Islet precursor cell (in vitro differentiated cells): ENCODE measurements at regions not wholly inside any gene's neighbourhood (a gene's known extent, or its start where the extent isn't known, plus 50 kb on each side); places are given as distances from the start of the nearest gene placed in this dataset.

Experiments used
- DNase-seq: peaks from one replicate; pipeline ENCODE4 v3.0.0-alpha.2; 2018

GRCh38 chr7:142353147-142354060 lies 95.5 kb upstream of the PRSS58 start:
- no peak for DNase-seq

GRCh38 chr7:142352543-142352942 lies 94.7 kb upstream of the PRSS58 start:
- DNase-seq, result no peak

- no peak for DNase-seq
Measured at GRCh38 chr7:142351145-142351544, 93.3 kb upstream of the PRSS58 start.

- no peak for DNase-seq
Measured at GRCh38 chr7:142349670-142350405, 92.0 kb upstream of the PRSS58 start.

DNA sequence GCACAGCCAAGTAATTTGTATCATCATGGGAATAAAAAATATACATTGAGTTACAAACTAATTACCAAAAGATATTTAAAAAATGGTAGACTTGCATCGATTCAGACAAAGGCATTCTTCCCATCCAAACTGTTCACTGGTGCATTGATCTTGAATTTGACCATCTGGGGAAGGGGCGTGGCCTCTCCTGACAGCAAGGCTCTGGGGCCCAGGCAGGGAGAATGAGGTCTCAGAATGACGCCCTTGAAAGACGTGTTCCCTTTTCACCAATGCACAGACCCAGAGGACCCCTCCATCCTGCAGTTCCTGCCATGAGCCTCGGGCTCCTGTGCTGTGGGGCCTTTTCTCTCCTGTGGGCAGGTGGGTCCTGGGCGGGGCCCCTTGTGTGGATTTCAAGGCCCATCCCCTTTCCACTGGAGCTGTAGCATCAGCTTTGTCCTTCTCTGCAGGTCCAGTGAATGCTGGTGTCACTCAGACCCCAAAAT lies 91.1 kb upstream of the PRSS58 start:
- DNase-seq, result no peak

GRCh38 chr7:142348100-142348499 lies 90.2 kb upstream of the PRSS58 start:
- DNase-seq, result no peak

DNA sequence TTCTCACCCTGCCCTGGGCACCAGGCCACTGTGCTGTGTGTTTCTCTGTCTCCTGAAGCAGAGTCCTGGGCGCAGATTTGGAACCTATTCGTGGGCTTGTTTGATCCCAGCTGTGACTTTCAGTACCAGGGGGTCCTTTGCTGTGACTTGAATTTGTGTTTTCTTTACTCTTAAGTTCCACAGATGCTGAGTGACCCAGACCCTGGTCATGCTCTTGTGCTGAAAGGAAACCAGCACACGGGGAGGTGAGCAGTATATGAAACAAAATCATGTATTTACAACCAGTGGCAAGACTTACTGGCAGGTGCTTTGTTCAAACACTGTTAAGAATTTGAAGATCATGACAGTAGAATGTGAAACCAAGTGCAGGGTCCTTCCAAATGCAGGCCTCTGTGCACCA lies 89.2 kb upstream of the PRSS58 start:
- DNase-seq, result no peak

DNA sequence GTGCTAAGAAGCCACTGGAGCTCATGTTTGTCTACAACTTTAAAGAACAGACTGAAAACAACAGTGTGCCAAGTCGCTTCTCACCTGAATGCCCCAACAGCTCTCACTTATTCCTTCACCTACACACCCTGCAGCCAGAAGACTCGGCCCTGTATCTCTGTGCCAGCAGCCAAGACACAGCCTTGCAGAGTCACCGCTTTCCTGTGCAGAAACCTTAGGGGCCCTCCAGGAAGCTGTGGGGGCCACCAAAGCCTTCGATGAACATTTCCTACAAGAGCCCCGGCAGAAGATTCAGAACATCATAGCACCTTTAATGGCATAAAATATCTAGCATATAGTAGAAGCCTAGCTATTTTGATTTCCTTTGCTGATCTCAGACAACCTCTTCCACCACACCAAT lies 88.0 kb upstream of the PRSS58 start:
- no peak for DNase-seq

DNA sequence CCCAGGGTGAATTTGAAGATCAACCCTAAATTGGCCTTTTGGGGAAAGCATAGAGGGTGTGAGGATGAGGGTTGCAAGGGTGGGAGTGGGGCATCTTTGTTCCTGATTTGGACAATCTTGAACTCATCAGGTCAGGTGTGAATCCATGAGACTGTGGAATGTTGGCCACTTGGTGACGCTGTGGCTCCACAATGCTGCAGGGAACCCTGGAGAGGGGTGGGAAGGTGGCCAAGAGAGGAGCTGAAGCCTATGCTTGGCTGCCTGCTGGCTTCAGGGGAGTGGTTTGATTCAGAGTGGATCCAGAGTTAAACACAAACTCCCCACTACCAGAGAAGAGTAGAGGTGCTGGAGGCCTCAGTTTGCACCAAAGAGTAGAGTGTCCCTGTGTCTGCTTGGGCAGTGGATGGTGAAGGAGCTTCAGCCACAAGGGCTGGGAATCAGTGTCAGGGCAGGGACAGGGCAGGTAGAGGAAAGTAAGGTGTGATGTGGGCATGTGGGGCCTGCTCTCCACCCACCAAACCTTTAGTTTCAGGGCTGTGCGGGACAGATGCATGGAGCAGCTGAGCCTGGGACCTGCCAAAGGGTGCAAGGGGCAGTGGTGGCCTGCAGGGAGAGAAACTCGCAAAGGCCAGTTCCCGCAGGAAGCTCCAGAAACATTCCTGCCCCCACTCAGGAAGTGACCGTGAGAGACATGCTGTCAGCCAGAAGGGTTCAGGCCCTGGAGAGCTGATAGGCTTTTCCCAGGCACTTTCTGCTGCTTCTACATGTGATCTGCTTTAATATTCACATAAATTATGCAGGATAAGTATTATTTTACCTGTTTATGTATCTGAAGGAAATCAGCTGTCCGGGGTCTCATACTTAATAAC lies 81.0 kb upstream of the PRSS58 start:
- peak; percentile 84 for DNase-seq

DNA sequence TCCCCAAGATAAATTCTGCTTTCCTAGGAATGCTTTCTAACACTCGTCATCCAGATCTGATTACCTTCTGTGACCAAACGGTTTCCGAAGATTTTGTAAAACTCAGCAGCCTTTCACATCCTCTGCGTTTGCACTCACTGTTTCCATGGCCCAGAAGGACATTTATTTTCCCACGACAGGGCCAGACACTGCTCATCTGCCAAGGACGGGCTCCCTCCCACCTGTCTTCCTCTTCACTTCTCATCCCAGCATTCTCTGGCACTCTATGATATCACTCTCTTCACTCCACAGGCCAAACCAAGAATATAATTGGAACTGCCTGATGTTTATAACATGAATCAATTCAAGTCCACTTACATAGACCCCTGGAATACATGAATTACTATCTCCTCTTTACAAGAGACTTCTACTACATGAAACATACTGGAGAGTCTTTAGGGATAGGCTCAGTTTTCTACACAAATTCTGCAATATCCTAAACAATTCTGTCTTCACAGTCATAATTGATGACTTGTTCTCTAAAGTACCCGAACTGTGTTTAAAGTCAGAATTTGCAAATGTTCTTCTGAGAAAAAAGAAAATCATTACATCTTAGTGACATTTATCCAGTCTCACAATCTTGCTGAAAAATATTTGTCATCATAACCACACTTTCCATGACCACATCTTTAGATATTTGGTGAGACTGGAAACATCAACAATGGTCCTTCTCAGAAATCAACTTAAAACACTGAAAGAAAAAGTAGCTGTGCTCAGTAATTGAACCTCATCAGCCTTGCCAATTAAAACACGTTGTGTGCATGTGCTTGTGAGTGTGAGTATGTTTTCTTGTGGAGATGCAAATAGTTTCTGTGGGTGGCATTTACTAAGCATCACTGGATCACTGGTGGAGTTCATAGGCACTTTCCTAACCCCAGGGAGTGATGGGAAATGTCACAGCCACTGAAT lies 79.5 kb upstream of the PRSS58 start:
- no peak for DNase-seq

DNA sequence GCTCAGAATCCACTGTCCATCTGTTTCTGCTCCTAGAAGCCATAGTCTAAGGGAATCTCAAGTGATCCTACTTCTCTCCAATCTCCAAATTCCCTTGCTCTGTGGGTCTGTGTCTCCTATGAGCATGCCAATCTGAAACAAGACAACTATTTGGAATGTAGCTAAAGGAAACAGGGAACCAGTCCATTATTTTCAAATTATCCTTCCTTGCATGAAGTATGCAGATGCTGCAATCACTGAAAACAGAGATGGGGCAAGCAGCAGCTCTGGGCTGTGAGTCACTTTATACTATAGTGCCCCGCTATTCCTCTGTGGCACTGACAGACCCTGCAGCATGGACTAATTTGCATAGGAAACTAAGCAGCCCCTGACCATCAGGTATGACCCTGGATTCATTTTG lies 76.9 kb upstream of the PRSS58 start:
- DNase-seq, result no peak

GRCh38 chr7:142334236-142334635 lies 76.4 kb upstream of the PRSS58 start:
- DNase-seq, result no peak

DNA sequence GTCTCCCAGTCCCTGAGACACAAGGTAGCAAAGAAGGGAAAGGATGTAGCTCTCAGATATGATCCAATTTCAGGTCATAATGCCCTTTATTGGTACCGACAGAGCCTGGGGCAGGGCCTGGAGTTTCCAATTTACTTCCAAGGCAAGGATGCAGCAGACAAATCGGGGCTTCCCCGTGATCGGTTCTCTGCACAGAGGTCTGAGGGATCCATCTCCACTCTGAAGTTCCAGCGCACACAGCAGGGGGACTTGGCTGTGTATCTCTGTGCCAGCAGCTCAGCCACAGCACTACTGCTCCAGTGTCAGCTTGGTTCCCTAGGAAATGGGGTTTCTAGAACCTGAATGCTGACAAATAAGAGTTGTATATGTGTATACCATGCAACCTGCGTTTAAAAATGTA lies 74.6 kb upstream of the PRSS58 start:
- peak; percentile 50 for DNase-seq

DNA sequence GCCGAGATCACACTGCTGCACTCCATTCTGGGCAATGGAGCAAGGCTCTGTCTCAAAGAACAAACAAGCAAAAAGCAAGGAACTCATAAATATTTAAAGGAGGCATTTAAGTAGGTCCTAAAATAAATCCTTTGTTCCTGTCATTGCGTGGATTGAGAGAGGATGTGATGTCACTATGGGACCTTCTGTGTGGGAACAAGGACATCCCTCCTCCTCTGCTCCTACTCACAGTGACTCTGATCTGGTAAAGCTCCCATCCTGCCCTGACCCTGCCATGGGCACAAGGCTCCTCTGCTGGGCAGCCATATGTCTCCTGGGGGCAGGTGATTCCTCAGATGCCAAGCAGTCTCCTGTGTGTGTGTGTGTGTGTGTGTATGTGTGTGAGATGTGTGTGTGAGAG lies 74.1 kb upstream of the PRSS58 start:
- peak; percentile 45 for DNase-seq

DNA sequence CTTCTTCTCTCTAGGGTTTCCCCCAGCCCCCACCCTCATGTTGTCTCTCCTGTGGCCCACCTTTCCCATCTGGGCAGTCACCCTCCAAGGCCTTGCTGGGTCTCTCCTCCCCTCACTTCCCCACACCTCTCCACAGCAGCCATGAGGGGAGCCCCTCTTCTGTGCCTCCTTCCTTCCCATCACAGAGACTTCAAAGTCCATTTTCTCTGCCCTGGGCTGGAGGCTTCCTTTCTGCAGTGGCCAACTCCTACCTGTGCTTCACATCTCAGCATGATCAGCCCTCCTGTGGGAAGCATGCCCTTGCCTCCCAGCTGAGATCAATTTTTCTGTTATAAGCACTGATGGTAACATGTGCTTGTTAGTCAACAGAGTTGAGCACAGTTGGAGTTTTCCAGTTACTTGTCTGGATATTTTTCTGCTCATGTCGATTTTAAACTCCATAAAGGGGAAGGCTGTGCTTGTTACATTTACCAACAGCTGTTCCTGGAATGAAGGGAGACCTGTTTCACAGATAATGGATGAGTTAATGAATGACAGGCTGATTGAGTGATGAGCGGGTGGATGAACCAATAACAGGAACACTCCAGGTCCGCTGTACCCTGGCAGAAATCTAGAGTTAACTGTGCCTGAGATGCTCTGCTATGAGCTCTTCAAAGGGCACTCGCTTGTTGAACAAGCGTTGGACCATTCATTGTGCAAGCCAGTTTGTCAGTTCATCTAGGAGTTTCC lies 71.4 kb upstream of the PRSS58 start:
- DNase-seq, result no peak

GRCh38 chr7:142328551-142328950 lies 70.7 kb upstream of the PRSS58 start:
- no peak for DNase-seq

DNA sequence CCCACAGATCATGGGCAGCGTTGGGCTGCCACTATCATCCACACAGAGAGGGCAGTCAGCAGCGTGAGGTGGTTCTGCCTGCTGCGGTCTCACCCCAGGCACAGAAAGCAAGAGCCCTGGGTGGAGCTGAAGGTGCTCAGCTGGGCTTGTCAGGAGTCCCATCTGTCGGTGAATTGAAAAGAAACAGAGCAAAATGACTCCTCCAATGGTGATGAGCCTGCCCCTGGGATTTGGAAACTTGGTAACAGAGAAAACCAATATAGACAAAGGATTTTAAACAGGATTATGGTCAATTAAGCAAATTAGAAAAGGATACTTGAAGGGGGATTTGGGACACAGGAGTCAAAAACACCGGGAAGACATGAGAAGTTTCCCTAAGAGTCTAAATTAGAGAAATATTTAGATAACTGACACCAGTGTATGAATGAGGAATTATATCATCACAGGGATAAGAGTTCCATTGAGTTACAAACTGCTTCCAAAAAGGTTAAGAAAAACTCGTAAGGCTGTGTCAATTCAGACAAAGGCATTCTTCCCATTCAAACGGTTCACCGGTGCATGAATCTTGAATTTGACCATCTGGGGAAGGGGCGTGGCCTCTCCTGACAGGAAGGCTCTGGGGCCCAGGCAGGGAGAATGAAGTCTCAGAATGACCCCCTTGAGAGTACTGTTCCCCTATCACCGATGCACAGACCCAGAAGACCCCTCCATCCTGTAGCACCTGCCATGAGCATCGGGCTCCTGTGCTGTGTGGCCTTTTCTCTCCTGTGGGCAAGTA lies 70.0 kb upstream of the PRSS58 start:
- peak; percentile 53 for DNase-seq

DNA sequence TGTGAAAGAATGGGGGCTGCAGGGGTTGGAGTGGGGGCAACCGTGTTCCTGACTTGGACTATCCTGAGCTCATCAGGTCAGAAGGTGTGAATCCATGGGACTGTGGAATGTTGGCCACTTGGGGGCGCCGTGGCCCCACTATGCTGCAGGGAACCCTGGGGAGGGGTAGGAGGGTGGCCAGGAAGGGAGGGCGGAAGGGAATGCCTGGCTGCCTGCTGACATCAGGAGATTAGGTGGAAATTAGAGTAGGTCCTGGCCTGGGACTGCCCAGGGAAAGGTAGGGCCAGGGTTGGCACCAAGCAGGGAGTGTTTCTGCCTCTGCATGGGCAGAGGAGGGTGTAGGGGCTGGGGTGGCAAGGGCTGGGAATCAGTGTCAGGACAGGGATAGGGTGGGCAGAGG lies 65.8 kb upstream of the PRSS58 start:
- peak; percentile 90 for DNase-seq

- DNase-seq, result no peak
Measured at GRCh38 chr7:142321391-142321790, 63.5 kb upstream of the PRSS58 start.

- no peak for DNase-seq
Measured at GRCh38 chr7:142320883-142321282, 63.0 kb upstream of the PRSS58 start.
